GM23338 (cell line): ENCODE measurements at regions not wholly inside any gene's neighbourhood (a gene's known extent, or its start where the extent isn't known, plus 50 kb on each side); places are given as distances from the start of the nearest gene placed in this dataset.

ENCODE experiments used
- ATAC-seq: fragments of 200-7000 bp; cut with Tn5 transposase; 3 replicates; pipeline ENCODE4 v1.9.1; 2020
- DNase-seq: peaks from one replicate; pipeline ENCODE4 v3.0.0-alpha.2; 2015; ENCODE audit warnings: low spot score
- H2AFZ ChIP-seq: fragments of 200-600 bp; sonication (generic); 2 replicates; pipeline ENCODE4 v1.8.0; 2016; ENCODE audit warnings: antibody characterized with exemption, mild to moderate bottlenecking, moderate library complexity
- H3F3A ChIP-seq: fragments of 200-600 bp; sonication (generic); replicated peaks from 2 replicates; pipeline ENCODE4 v1.8.0; 2017; ENCODE audit warnings: antibody characterized with exemption, mixed run types, low read depth
- H3K27ac ChIP-seq: fragments of 200-600 bp; sonication (generic); 2 replicates; pipeline ENCODE4 v1.6.1; 2016; ENCODE audit warnings: low read depth
- H3K27me3 ChIP-seq: fragments of 200-600 bp; sonication (generic); 2 replicates; pipeline ENCODE4 v1.8.0; 2016; ENCODE audit warnings: mild to moderate bottlenecking, mixed run types, moderate library complexity; ENCODE audit not compliant: insufficient read depth
- H3K36me3 ChIP-seq: fragments of 200-600 bp; sonication (generic); 2 replicates; pipeline ENCODE4 v1.8.0; 2016; ENCODE audit warnings: mild to moderate bottlenecking; ENCODE audit not compliant: insufficient read depth
- H3K4me1 ChIP-seq: fragments of 200-600 bp; sonication (generic); 2 replicates; pipeline ENCODE4 v1.8.0; 2016; ENCODE audit warnings: mild to moderate bottlenecking, moderate library complexity; ENCODE audit not compliant: insufficient read depth
- H3K4me2 ChIP-seq: fragments of 200-600 bp; sonication (generic); 2 replicates; pipeline ENCODE4 v1.7.1; 2017; ENCODE audit warnings: mixed run types
- H3K4me3 ChIP-seq: fragments of 200-600 bp; sonication (generic); 2 replicates; pipeline ENCODE4 v1.6.1; 2016; ENCODE audit warnings: mixed run types
- H3K79me2 ChIP-seq: fragments of 200-600 bp; sonication (generic); replicated peaks from 2 replicates; pipeline ENCODE4 v1.8.0; 2017; ENCODE audit warnings: mild to moderate bottlenecking; ENCODE audit not compliant: insufficient read depth
- H3K9me2 ChIP-seq: fragments of 200-600 bp; sonication (generic); 2 replicates; pipeline ENCODE4 v1.8.0; 2017; ENCODE audit not compliant: insufficient read depth
- H4K20me1 ChIP-seq: fragments of 200-600 bp; sonication (generic); replicated peaks from 2 replicates; pipeline ENCODE4 v1.8.0; 2017; ENCODE audit warnings: mild to moderate bottlenecking; ENCODE audit not compliant: insufficient read depth
- H3K27ac Mint-ChIP-seq: 2 replicates; pipeline ENCODE4 v1.8.0; 2020; ENCODE audit warnings: inconsistent platforms, mild to moderate bottlenecking, moderate library complexity, mixed read lengths
- H3K27me3 Mint-ChIP-seq: 3 replicates; pipeline ENCODE4 v1.8.0; 2022; ENCODE audit warnings: low read depth, mild to moderate bottlenecking, moderate library complexity, mixed read lengths, inconsistent platforms; ENCODE audit not compliant: insufficient read depth, poor library complexity
- H3K36me3 Mint-ChIP-seq: 3 replicates; pipeline ENCODE4 v1.8.0; 2021; ENCODE audit warnings: low read depth, mild to moderate bottlenecking, inconsistent platforms, moderate library complexity, mixed read lengths
- H3K4me1 Mint-ChIP-seq: 3 replicates; pipeline ENCODE4 v1.8.0; 2020; ENCODE audit warnings: mild to moderate bottlenecking, inconsistent platforms, mixed read lengths
- H3K4me3 Mint-ChIP-seq: 3 replicates; pipeline ENCODE4 v1.8.0; 2021; ENCODE audit warnings: moderate library complexity, mild to moderate bottlenecking, inconsistent platforms, mixed read lengths
- H3K9me3 Mint-ChIP-seq: 3 replicates; pipeline ENCODE4 v1.8.0; 2020; ENCODE audit warnings: moderate library complexity, mild to moderate bottlenecking, inconsistent platforms, mixed read lengths
- CREB1 ChIP-seq: fragments of 250-450 bp; sonication (Bioruptor Pico); IDR thresholded peaks from 2 replicates; pipeline ENCODE4 v1.5.0; 2020; ENCODE audit warnings: low read depth, mild to moderate bottlenecking, moderate library complexity
- ETS1 ChIP-seq: IDR thresholded peaks from 2 replicates; pipeline ENCODE4 v1.6.1; 2016; ENCODE audit warnings: antibody characterized with exemption
- EZH2phosphoT487 ChIP-seq: fragments of 200-600 bp; sonication (generic); IDR thresholded peaks from one replicate; pipeline ENCODE4 v1.8.1; 2018; ENCODE audit warnings: antibody characterized with exemption; ENCODE audit not compliant: unreplicated experiment
- POLR2AphosphoS5 ChIP-seq: IDR thresholded peaks from 2 replicates; pipeline ENCODE4 v1.6.1; 2016; ENCODE audit warnings: antibody characterized with exemption, low read depth
- STAT1 ChIP-seq: IDR thresholded peaks from one replicate; pipeline ENCODE4 v1.6.1; 2016; ENCODE audit warnings: antibody characterized with exemption; ENCODE audit not compliant: unreplicated experiment
- ZNF114 ChIP-seq: fragments of 250-450 bp; sonication (Bioruptor Pico); IDR thresholded peaks from 2 replicates; pipeline ENCODE4 v1.5.0; 2020; ENCODE audit warnings: mild to moderate bottlenecking, moderate library complexity
- ZNF331 ChIP-seq: fragments of 250-450 bp; sonication (Bioruptor Pico); IDR thresholded peaks from 2 replicates; pipeline ENCODE4 v1.5.0; 2020; ENCODE audit warnings: low read depth, mild to moderate bottlenecking, moderate library complexity
- TF ChIP-seq, protein P1 (sequence below): fragments of 250-450 bp; sonication (Bioruptor Pico); IDR thresholded peaks from 2 replicates; pipeline ENCODE4 v1.5.0; 2020; ENCODE audit warnings: mild to moderate bottlenecking, moderate library complexity

GRCh38 chr6:2478200-2478599 is 232.8 kb upstream of the GMDS start:
- no peak for ATAC-seq
- Histone ChIP-seq H4K20me1 (no peaks in the 10 kb centered on the region), H3K4me2 (no peak overlapping the region), H3K27me3 (no peaks in the 10 kb centered on the region), H2AFZ (no peak overlapping the region), H3K4me3 (no peak overlapping the region), H3K9me2 (no peaks in the 10 kb centered on the region), H3K79me2 (no peaks in the 10 kb centered on the region), H3F3A (no peaks in the 10 kb centered on the region), H3K27ac (no peak overlapping the region), H3K4me1 (no peaks in the 10 kb centered on the region), H3K36me3 (no peaks in the 10 kb centered on the region)
- Mint-ChIP-seq H3K36me3 (peaks cover 6% of the 10 kb centered on the region; the same call in 1 of the 3 replicates), H3K9me3 (peaks cover 15% of the 10 kb centered on the region), H3K4me3 (no peak overlapping the region), H3K27me3 (peaks cover 8% of the 10 kb centered on the region), H3K4me1 (no peaks in the 10 kb centered on the region), H3K27ac (no peak overlapping the region)
- DNase-seq: no peak
- TF ChIP-seq, protein P1, sequence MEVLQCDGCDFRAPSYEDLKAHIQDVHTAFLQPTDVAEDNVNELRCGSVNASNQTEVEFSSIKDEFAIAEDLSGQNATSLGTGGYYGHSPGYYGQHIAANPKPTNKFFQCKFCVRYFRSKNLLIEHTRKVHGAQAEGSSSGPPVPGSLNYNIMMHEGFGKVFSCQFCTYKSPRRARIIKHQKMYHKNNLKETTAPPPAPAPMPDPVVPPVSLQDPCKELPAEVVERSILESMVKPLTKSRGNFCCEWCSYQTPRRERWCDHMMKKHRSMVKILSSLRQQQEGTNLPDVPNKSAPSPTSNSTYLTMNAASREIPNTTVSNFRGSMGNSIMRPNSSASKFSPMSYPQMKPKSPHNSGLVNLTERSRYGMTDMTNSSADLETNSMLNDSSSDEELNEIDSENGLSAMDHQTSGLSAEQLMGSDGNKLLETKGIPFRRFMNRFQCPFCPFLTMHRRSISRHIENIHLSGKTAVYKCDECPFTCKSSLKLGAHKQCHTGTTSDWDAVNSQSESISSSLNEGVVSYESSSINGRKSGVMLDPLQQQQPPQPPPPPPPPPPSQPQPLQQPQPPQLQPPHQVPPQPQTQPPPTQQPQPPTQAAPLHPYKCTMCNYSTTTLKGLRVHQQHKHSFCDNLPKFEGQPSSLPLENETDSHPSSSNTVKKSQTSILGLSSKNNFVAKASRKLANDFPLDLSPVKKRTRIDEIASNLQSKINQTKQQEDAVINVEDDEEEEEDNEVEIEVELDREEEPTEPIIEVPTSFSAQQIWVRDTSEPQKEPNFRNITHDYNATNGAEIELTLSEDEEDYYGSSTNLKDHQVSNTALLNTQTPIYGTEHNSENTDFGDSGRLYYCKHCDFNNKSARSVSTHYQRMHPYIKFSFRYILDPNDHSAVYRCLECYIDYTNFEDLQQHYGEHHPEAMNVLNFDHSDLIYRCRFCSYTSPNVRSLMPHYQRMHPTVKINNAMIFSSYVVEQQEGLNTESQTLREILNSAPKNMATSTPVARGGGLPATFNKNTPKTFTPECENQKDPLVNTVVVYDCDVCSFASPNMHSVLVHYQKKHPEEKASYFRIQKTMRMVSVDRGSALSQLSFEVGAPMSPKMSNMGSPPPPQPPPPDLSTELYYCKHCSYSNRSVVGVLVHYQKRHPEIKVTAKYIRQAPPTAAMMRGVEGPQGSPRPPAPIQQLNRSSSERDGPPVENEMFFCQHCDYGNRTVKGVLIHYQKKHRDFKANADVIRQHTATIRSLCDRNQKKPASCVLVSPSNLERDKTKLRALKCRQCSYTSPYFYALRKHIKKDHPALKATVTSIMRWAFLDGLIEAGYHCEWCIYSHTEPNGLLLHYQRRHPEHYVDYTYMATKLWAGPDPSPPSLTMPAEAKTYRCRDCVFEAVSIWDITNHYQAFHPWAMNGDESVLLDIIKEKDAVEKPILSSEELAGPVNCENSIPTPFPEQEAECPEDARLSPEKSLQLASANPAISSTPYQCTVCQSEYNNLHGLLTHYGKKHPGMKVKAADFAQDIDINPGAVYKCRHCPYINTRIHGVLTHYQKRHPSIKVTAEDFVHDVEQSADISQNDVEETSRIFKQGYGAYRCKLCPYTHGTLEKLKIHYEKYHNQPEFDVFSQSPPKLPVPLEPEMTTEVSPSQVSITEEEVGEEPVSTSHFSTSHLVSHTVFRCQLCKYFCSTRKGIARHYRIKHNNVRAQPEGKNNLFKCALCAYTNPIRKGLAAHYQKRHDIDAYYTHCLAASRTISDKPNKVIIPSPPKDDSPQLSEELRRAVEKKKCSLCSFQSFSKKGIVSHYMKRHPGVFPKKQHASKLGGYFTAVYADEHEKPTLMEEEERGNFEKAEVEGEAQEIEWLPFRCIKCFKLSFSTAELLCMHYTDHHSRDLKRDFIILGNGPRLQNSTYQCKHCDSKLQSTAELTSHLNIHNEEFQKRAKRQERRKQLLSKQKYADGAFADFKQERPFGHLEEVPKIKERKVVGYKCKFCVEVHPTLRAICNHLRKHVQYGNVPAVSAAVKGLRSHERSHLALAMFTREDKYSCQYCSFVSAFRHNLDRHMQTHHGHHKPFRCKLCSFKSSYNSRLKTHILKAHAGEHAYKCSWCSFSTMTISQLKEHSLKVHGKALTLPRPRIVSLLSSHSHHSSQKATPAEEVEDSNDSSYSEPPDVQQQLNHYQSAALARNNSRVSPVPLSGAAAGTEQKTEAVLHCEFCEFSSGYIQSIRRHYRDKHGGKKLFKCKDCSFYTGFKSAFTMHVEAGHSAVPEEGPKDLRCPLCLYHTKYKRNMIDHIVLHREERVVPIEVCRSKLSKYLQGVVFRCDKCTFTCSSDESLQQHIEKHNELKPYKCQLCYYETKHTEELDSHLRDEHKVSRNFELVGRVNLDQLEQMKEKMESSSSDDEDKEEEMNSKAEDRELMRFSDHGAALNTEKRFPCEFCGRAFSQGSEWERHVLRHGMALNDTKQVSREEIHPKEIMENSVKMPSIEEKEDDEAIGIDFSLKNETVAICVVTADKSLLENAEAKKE (CRISPR knock-in tag): no peak
- TF ChIP-seq ZNF331 (no peak), ZNF114 (CRISPR knock-in tag) (no peak), STAT1 (no peak), EZH2phosphoT487 (no peak), ETS1 (no peak), CREB1 (CRISPR knock-in tag) (no peak), POLR2AphosphoS5 (no peak)
